Esophagus muscularis mucosa (tissue), 4 donors: ENCODE measurements at regions not wholly inside any gene's neighbourhood (a gene's known extent, or its start where the extent isn't known, plus 50 kb on each side); places are given as distances from the start of the nearest gene placed in this dataset.

Source experiments
- DNase-seq: peaks from one replicate; pipeline ENCODE4 v3.0.0-alpha.2; 2017; ENCODE audit errors: extremely low spot score
- H3K27ac ChIP-seq, 4 donors: fragments of 200-600 bp; sonication (generic); replicated peaks in 1 of 4; 1 replicate in 3 of 4; 2 replicates in 1 of 4; pipeline ENCODE4 v1.5.1; 2016 to 2019; ENCODE audit warnings: mild to moderate bottlenecking in 1 of 4
- H3K27me3 ChIP-seq, 4 donors: fragments of 200-600 bp; sonication (generic); one replicate each; pipeline versions ENCODE4 v1.5.1 to v1.6.0; 2016 to 2019
- H3K36me3 ChIP-seq, 4 donors: fragments of 200-600 bp; sonication (generic); one replicate each; pipeline ENCODE4 v1.5.1; 2016 to 2019
- H3K4me1 ChIP-seq, 4 donors: fragments of 200-600 bp; sonication (generic); one replicate each; pipeline ENCODE4 v1.5.1; 2016 to 2019
- H3K4me3 ChIP-seq, 4 donors: fragments of 200-600 bp; sonication (generic); 1 replicate in 2 of 4; 2 replicates in 2 of 4; pipeline ENCODE4 v1.5.1; 2016 to 2019; ENCODE audit warnings: mild to moderate bottlenecking in 4 of 4, moderate library complexity in 1 of 4
- H3K9me3 ChIP-seq, 4 donors: fragments of 200-600 bp; sonication (generic); 1 replicate in 3 of 4; 2 replicates in 1 of 4; pipeline ENCODE4 v1.5.1; 2016 to 2019
- EP300 ChIP-seq: sonication (generic); formaldehyde crosslinking; IDR thresholded peaks from one replicate; pipeline ENCODE4 v1.6.1; 2017; ENCODE audit warnings: antibody characterized with exemption
- POLR2A ChIP-seq: fragments of 450-650 bp; IDR thresholded peaks from one replicate; pipeline ENCODE4 v1.6.1; 2017; ENCODE audit warnings: antibody characterized with exemption, moderate library complexity, mild to moderate bottlenecking, low read depth
- POLR2AphosphoS5 ChIP-seq, 2 donors: sonication (generic); formaldehyde crosslinking; IDR thresholded peaks; one replicate each; pipeline ENCODE4 v1.6.1; 2017; ENCODE audit warnings: antibody characterized with exemption in 2 of 2
- WGBS: methylation state at CpG from one replicate; pipeline ENCODE4 v1.1.5; 2018; 5-methylcytosine and 5-hydroxymethylcytosine counted together
- intact Hi-C: fragments of 100-400 bp; cut with DNase I; formaldehyde crosslinking; loops from one replicate; pipeline ENCODE4 v1.15.1; 2023
- TF ChIP-seq, protein P1 (sequence below), 3 experiments: fragments of 200-600 bp in 2 of 3; fragments of 450-650 bp in 1 of 3; sonication (generic) in 2 of 3; IDR thresholded peaks; one replicate each; pipeline ENCODE4 v1.5.1; 2017 to 2019; ENCODE audit warnings: antibody characterized with exemption in 3 of 3, mild to moderate bottlenecking in 2 of 3, moderate library complexity in 1 of 3

DNA sequence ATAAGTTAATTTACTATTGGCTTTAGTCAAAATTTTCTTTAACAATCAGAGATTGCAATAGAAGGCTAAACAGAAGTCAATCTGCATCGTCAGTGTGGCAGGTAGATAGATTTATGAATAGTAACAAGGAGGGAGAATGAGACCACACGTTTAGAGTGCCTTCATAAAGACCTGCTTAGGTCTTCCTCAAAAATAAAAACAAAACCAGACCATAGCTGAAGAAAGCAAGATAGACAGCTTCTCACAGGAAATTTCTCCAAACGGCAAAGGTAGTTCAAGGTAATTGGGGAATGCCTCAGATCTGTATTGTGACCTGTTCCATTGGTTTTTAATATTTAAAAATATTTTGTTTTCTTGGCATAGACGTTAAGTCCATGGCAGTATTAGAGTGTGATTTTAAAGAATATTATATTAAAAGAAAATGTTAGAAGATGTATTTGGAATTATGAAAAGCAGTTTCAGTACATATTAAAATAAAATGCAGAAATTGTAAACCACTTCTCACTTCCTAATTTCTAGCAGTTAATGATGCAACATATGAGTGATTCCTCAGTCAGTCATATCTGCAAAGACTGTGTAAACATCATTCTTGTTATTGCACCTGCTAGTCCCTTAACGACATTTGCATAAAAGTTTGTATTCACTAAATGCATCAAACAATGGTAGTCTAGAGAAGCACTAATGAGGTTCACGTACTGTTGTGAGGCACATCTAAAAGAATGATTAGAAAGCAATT lies 278.0 kb downstream of the HLX start:
- H3K36me3 ChIP-seq, result no peaks in the 10 kb centered on the region
- DNase-seq, result no peak
- intact Hi-C loops, result no loop called here
- no peak overlapping the region for H3K4me3 ChIP-seq
- TF ChIP-seq, protein P1, sequence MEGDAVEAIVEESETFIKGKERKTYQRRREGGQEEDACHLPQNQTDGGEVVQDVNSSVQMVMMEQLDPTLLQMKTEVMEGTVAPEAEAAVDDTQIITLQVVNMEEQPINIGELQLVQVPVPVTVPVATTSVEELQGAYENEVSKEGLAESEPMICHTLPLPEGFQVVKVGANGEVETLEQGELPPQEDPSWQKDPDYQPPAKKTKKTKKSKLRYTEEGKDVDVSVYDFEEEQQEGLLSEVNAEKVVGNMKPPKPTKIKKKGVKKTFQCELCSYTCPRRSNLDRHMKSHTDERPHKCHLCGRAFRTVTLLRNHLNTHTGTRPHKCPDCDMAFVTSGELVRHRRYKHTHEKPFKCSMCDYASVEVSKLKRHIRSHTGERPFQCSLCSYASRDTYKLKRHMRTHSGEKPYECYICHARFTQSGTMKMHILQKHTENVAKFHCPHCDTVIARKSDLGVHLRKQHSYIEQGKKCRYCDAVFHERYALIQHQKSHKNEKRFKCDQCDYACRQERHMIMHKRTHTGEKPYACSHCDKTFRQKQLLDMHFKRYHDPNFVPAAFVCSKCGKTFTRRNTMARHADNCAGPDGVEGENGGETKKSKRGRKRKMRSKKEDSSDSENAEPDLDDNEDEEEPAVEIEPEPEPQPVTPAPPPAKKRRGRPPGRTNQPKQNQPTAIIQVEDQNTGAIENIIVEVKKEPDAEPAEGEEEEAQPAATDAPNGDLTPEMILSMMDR (IDR thresholded peaks at IDR 0.05), result no peak
- no peak for TF ChIP-seq EP300
- no peak for TF ChIP-seq POLR2A
- no peak for TF ChIP-seq POLR2AphosphoS5 (IDR thresholded peaks at IDR 0.05)
- no peaks in the 10 kb centered on the region for H3K27me3 ChIP-seq
- peaks cover 0 to 3% (median 1%) of the 10 kb centered on the region in 4 donors for H3K4me1 ChIP-seq
- 66% methylated on average over 6 of the region's 6 CpGs for WGBS
- H3K9me3 ChIP-seq, result no peaks in the 10 kb centered on the region
- H3K27ac ChIP-seq, result no peak overlapping the region

DNA sequence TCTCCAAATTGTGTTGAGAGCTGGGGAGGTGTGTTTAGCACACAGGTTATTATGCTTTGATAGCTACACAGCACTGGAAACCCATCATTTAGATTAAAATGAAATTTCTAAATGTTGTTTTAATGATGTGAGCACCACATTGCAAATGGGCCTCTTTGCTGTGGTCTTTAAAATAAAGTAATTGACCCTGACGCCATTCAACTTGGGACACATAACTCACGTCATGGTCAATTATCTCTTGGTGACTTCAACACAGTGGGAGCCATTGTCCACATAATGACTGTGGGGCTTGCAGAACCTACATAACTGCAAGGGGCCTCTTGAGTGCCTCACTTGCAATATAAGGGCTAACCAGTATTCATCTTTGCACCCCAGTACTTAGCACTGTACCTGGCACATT lies 280.4 kb downstream of the HLX start:
- WGBS, result 94% methylated on average over 2 of the region's 2 CpGs
- H3K36me3 ChIP-seq, result no peaks in the 10 kb centered on the region
- H3K4me1 ChIP-seq, result peaks cover 0 to 8% (median 2%) of the 10 kb centered on the region in 4 donors
- no peak overlapping the region for H3K4me3 ChIP-seq
- no peak for DNase-seq
- no peaks in the 10 kb centered on the region for H3K9me3 ChIP-seq
- H3K27me3 ChIP-seq, result no peaks in the 10 kb centered on the region
- H3K27ac ChIP-seq, result no peak overlapping the region
- intact Hi-C loops, result no loop called here
- TF ChIP-seq, protein P1 (IDR thresholded peaks at IDR 0.05), result no peak

DNA sequence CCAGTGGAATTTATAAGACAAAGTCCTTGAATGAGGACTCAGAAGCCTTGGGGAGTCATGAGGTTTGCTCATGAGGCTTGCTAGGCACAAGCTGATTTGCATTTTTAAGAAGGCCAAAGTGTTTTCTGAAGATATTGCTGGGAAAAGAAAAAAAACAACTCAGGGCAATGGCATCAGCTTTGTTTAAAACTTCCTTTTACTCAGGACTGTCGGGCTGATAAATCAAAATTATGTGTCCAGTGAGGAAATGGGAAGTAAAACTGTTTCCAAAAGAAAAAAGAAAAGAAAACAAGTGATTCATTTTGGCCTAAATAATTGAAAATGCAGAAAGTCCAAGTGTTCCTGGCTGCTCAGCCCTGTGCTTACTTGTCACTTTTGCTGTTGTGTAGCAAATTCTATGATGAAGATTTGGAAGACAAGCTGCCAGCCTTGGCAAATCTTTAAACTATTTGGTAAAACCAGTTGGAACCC lies 282.4 kb downstream of the HLX start:
- H3K4me3 ChIP-seq, result no peak overlapping the region
- H3K27ac ChIP-seq, result peak overlapping the region in 2 of 4 donors; percentile 14 to 28
- H3K36me3 ChIP-seq, result no peaks in the 10 kb centered on the region
- intact Hi-C loops, result no loop called here
- no peaks in the 10 kb centered on the region for H3K9me3 ChIP-seq
- TF ChIP-seq POLR2A (no peak), EP300 (no peak), POLR2AphosphoS5 (IDR thresholded peaks at IDR 0.05) (no peak)
- TF ChIP-seq, protein P1 (IDR thresholded peaks at IDR 0.05), result no peak
- peaks cover 0 to 22% (median 8%) of the 10 kb centered on the region in 4 donors for H3K4me1 ChIP-seq
- DNase-seq, result no peak
- 41% methylated on average over 1 of the region's 1 CpG for WGBS
- no peaks in the 10 kb centered on the region for H3K27me3 ChIP-seq

DNA sequence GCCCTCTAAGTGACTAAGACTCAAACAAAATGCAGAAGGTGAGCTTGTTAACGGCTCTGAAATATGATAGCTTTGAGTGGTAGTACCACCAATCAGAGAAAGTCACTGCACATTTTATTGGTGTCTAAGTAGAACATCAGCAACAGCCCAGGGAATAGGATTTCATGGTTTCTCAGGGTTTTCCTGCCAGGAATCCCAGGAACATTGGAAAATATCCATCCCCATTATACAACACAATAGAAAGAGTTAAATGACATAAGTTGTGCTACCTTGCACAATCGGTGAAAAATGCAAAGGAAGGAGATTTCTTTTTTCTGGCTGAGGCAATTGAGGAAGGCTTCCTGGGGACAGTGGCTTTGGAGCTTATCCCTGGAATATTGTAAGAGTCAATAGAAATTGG lies 283.1 kb downstream of the HLX start:
- WGBS, result 64% methylated on average over 2 of the region's 2 CpGs
- intact Hi-C loops, result no loop called here
- H3K27ac ChIP-seq, result no peak overlapping the region

More for the DNA sequence above, 283.1 kb downstream of the HLX start:
- Histone ChIP-seq H3K4me1 (peaks cover 0 to 23% (median 8%) of the 10 kb centered on the region in 4 donors), H3K9me3 (no peaks in the 10 kb centered on the region), H3K27me3 (no peaks in the 10 kb centered on the region), H3K36me3 (no peaks in the 10 kb centered on the region), H3K4me3 (no peak overlapping the region)
- TF ChIP-seq POLR2A, result no peak
- no peak for TF ChIP-seq EP300
- TF ChIP-seq, protein P1 (IDR thresholded peaks at IDR 0.05), result no peak
- no peak for TF ChIP-seq POLR2AphosphoS5 (IDR thresholded peaks at IDR 0.05)
- DNase-seq, result no peak
